OCI-LY3 (cell line): ENCODE measurements at regions not wholly inside any gene's neighbourhood (a gene's known extent, or its start where the extent isn't known, plus 50 kb on each side); places are given as distances from the start of the nearest gene placed in this dataset.

Experiments
- CTCF ChIP-seq: fragments of 200-600, 300-600 bp; sonication (generic); IDR thresholded peaks from 2 replicates; pipeline ENCODE4 v1.5.1; 2014; ENCODE audit warnings: antibody characterized with exemption, low read length, low read depth
- EZH2phosphoT487 ChIP-seq: fragments of 200-600 bp; shearing (Covaris generic); IDR thresholded peaks from 2 replicates; pipeline ENCODE4 v1.6.1; 2018; ENCODE audit warnings: antibody characterized with exemption, mixed run types, low read depth

GRCh38 chr5:124234770-124235562, 511.5 kb downstream of the ZNF608 start:
- no peak for TF ChIP-seq CTCF
- no peak for TF ChIP-seq EZH2phosphoT487
